ENCODE measurements at regions not wholly inside any gene's neighbourhood (a gene's known extent, or its start where the extent isn't known, plus 50 kb on each side); places are given as distances from the start of the nearest gene placed in this dataset.

GRCh38 chr5:175328687-175329086 lies 115.3 kb downstream of the DRD1 start:
- DNase-seq (ENCODE audit: low read depth), result no peak
- TF ChIP-seq, protein P1, sequence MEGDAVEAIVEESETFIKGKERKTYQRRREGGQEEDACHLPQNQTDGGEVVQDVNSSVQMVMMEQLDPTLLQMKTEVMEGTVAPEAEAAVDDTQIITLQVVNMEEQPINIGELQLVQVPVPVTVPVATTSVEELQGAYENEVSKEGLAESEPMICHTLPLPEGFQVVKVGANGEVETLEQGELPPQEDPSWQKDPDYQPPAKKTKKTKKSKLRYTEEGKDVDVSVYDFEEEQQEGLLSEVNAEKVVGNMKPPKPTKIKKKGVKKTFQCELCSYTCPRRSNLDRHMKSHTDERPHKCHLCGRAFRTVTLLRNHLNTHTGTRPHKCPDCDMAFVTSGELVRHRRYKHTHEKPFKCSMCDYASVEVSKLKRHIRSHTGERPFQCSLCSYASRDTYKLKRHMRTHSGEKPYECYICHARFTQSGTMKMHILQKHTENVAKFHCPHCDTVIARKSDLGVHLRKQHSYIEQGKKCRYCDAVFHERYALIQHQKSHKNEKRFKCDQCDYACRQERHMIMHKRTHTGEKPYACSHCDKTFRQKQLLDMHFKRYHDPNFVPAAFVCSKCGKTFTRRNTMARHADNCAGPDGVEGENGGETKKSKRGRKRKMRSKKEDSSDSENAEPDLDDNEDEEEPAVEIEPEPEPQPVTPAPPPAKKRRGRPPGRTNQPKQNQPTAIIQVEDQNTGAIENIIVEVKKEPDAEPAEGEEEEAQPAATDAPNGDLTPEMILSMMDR (IDR thresholded peaks at IDR 0.05; ENCODE audit: control insufficient read depth, insufficient read depth, low read depth, low read length, missing control alignments), result no peak

DNA sequence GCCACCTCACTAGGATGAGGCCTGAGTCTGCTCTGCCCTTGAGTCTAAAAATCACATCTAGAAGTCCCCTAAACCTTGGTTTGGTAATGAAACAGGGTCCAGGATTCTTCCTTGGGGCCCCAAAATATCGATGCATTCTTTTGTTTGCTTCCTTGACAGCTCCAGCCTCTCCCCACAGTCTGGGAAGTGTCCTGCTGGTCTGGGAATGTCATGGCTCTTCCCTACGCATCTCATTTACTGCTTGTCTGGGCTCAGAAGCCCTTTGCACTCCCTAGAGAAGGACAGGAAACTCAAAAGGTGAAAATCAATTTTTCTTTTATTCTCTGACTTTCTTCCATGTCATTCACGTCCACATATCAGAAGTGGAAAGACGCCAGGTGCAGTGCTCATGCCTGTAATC lies 115.8 kb downstream of the DRD1 start:
- no peak for DNase-seq (ENCODE audit: low read depth)
- TF ChIP-seq, protein P1 (IDR thresholded peaks at IDR 0.05; ENCODE audit: control insufficient read depth, insufficient read depth, low read depth, low read length, missing control alignments), result no peak
- no peak overlapping the region for H3K4me3 ChIP-seq (ENCODE audit: control insufficient read depth, low read depth, low read length)

More at GRCh38 chr5:175328687-175329086, 115.3 kb downstream of the DRD1 start:
- H3K4me3 ChIP-seq (ENCODE audit: control insufficient read depth, low read depth, low read length), result no peak overlapping the region

DNA sequence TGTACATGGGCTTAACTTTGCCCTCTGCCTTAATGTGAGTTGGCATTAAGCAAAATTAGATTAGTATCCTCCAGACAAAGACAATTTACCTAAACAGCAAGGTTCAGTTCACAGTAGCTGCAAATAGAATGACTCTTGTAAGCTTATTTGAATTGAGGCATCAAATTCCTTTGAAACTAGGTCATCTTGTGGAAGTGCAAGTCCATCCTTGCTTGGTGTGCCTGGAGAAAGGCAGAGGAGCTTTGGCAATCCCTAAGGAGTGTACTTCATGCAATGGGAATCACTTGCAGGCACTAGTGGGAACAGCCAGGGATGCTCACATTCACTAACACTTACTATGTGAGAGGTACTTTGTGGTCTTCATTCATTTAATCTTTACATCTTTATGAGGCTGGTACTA lies 118.3 kb downstream of the DRD1 start:
- H3K4me3 ChIP-seq (ENCODE audit: control insufficient read depth, low read depth, low read length), result no peak overlapping the region
- TF ChIP-seq, protein P1 (IDR thresholded peaks at IDR 0.05; ENCODE audit: control insufficient read depth, insufficient read depth, low read depth, low read length, missing control alignments), result no peak
- peak; percentile 49 for DNase-seq (ENCODE audit: low read depth)

- TF ChIP-seq, protein P1 (IDR thresholded peaks at IDR 0.05; ENCODE audit: control insufficient read depth, insufficient read depth, low read depth, low read length, missing control alignments), result no peak
- no peak overlapping the region for H3K4me3 ChIP-seq (ENCODE audit: control insufficient read depth, low read depth, low read length)
- no peak for DNase-seq (ENCODE audit: low read depth)
These were observed 122.0 kb downstream of the DRD1 start for GRCh38 chr5:175321927-175322532.

DNA sequence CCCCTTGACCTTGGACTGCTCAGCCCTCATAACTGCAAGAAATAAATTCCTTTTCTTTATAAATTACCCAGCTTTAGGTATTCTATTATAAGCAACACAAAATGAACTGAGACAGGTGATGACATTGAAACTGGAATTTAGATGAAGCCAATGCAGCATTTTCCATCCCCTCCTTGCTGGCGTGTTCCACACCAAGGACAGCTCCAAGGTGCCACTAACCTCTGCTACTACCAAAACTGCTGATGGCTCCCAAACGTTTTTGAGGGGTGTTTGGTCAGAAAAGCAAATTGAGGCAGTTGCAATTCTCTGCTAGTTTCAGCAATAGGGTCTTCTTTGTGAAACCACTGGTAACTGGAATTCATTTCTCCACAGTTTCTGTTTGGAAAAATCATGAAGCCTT lies 124.8 kb downstream of the DRD1 start:
- H3K4me3 ChIP-seq (ENCODE audit: control insufficient read depth, low read depth, low read length), result no peak overlapping the region
- TF ChIP-seq, protein P1 (IDR thresholded peaks at IDR 0.05; ENCODE audit: control insufficient read depth, insufficient read depth, low read depth, low read length, missing control alignments), result no peak
- no peak for DNase-seq (ENCODE audit: low read depth)

DNA sequence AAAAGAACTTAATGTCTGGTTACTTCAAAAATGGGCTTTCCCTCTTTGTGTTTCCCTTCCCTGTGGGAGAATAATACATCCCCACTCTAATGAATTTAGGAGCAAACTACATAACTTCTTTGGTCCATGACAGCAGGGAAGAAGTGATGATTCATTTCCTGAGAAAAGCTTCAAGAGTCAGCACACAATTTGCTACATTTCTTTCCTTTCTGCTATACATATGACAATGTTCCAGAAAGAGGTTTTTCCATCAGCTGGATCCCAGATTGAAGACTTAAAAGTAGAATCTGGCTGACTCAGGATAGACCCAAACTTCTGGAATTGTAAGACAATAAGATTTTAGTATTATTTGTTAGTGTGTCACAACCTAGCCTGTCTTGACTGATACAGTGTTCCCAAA lies 126.1 kb downstream of the DRD1 start:
- TF ChIP-seq, protein P1 (IDR thresholded peaks at IDR 0.05; ENCODE audit: control insufficient read depth, insufficient read depth, low read depth, low read length, missing control alignments), result no peak
- no peak overlapping the region for H3K4me3 ChIP-seq (ENCODE audit: control insufficient read depth, low read depth, low read length)
- DNase-seq (ENCODE audit: low read depth), result no peak

Data from AG09309 (cell line).